Activated naive CD4-positive, alpha-beta T cell treated with anti-CD3 and anti-CD28 coated beads, Interleukin-2, amount 50 U/mL, for 24 hours (primary cell): ENCODE measurements at regions not wholly inside any gene's neighbourhood (a gene's known extent, or its start where the extent isn't known, plus 50 kb on each side); places are given as distances from the start of the nearest gene placed in this dataset.

Experiments used
- H3K27ac Mint-ChIP-seq: one replicate; pipeline ENCODE4 v1.8.0; 2021; ENCODE audit warnings: mild to moderate bottlenecking, mixed read lengths
- H3K27me3 Mint-ChIP-seq: one replicate; pipeline ENCODE4 v1.8.0; 2021; ENCODE audit warnings: mixed read lengths
- H3K36me3 Mint-ChIP-seq: one replicate; pipeline ENCODE4 v1.8.0; 2021; ENCODE audit warnings: mixed read lengths
- H3K4me1 Mint-ChIP-seq: one replicate; pipeline ENCODE4 v1.8.0; 2021; ENCODE audit warnings: mixed read lengths
- H3K4me3 Mint-ChIP-seq: one replicate; pipeline ENCODE4 v1.8.0; 2021; ENCODE audit warnings: mild to moderate bottlenecking, mixed read lengths
- H3K9me3 Mint-ChIP-seq: one replicate; pipeline ENCODE4 v1.8.0; 2021; ENCODE audit warnings: mixed read lengths

DNA sequence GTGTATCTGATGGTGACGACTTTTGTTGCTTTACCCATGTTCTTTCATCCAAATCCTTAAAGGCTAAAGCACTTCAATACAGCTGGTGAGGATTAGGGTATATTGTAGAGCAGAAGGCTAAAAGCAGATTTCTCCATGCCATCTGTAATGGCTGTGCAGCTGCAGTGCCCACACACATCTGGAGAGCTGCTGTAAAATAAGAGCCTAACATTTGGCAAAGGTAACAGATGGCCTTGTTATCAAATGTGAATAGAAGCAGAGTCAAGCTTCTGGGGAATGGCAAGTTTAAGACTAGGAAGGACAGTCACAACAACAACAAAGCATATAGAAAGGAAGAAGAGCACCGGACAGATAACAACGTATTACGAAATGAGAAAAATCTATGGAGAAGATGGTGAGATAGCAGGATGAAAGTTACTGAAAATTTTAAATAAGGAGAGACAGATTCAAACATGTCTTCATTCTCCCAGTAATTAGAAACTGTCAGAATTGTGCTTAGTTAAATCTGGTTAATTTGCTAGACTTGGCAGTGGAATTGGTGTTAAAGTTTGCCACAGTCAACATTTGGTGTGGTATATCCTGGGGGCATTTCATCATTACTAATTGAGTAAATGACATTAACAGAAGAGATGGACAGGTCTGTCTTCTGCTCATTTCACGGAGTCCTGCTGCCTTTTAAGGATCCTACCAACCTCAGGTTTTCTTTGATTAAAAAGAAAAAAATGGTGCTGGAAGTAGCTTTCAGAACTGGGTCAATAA lies 1093.2 kb downstream of the ADGRL2 start:
- H3K4me3 Mint-ChIP-seq: no peak overlapping the region

DNA sequence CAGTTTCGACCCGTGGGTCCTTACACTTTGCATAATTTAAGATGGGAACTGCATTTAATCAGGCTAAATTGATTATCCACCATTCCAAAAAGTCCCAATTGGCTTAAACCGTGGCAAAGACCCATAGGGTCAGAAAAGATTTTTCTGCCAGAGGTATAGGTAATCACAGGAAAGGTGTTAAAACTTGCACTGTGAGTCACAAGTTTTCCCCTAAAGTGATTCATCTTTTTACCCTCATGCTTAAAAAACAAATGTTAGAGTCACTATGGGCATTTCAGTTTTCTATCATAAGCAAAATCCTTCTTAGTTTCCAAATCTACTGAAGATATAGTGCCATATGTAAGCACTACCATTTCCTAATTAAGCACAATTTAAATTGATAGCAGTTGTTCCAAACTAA lies 1079.8 kb downstream of the ADGRL2 start:
- H3K27me3 Mint-ChIP-seq: peaks cover 2% of the 10 kb centered on the region
- no peaks in the 10 kb centered on the region for H3K4me1 Mint-ChIP-seq
- H3K36me3 Mint-ChIP-seq: no peaks in the 10 kb centered on the region
- H3K4me3 Mint-ChIP-seq: no peak overlapping the region
- no peak overlapping the region for H3K27ac Mint-ChIP-seq
- no peaks in the 10 kb centered on the region for H3K9me3 Mint-ChIP-seq

More for the DNA sequence above, 1093.2 kb downstream of the ADGRL2 start:
- Mint-ChIP-seq H3K4me1 (no peaks in the 10 kb centered on the region), H3K27me3 (no peaks in the 10 kb centered on the region), H3K36me3 (no peaks in the 10 kb centered on the region), H3K9me3 (no peaks in the 10 kb centered on the region), H3K27ac (no peak overlapping the region)

DNA sequence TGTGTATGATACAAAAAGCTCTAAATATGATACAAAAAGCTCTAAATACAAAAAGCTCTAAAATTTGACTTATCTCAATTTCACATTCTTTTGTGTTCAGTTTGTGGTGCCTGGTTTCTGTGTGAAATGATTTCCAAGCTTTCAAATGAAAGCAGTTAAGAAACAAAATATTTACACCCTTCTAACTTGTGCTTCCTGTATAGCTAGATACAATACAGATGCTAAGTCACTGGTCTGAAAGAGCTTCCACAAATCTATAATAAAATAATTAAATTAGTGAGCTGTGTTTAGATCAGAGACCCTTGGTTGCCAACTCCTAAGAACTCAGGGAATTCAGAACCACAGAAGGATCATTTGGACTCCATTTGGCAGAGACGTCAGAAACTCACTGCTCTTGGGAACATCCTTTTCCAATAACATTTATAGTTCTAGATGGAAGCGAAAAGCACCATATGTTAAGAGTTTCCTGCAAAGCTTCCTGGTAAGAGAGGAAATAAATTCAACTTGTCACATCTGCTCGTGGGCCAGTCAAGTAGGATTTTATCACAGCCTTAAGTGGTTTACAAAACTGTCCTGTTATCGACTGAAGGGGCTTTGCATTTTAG lies 1079.1 kb downstream of the ADGRL2 start:
- H3K27ac Mint-ChIP-seq: no peak overlapping the region
- no peaks in the 10 kb centered on the region for H3K36me3 Mint-ChIP-seq
- H3K27me3 Mint-ChIP-seq: peaks cover 2% of the 10 kb centered on the region
- no peaks in the 10 kb centered on the region for H3K9me3 Mint-ChIP-seq
- no peak overlapping the region for H3K4me3 Mint-ChIP-seq
- H3K4me1 Mint-ChIP-seq: no peaks in the 10 kb centered on the region

DNA sequence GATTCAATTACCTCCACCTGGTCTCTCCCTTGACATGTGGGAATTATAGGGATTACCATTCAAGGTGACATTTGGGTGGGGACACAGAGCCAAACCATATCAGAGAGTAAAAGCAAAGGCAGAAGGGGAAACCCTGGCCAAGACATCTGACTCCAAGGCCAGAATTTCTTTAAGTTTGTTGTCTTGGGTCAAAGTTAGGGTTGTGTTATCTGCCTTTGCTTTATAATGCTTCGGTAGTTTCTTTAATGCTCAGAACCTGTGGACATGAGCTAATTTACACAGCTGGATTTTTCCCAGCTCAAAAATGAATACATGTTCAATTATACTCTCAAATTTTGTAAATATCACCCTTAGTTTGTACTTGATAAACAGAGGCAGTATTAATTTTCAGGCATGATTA lies 1074.4 kb downstream of the ADGRL2 start:
- Mint-ChIP-seq H3K4me1 (no peaks in the 10 kb centered on the region), H3K4me3 (no peak overlapping the region), H3K36me3 (no peaks in the 10 kb centered on the region), H3K27me3 (peaks cover 4% of the 10 kb centered on the region), H3K27ac (no peak overlapping the region), H3K9me3 (no peaks in the 10 kb centered on the region)

DNA sequence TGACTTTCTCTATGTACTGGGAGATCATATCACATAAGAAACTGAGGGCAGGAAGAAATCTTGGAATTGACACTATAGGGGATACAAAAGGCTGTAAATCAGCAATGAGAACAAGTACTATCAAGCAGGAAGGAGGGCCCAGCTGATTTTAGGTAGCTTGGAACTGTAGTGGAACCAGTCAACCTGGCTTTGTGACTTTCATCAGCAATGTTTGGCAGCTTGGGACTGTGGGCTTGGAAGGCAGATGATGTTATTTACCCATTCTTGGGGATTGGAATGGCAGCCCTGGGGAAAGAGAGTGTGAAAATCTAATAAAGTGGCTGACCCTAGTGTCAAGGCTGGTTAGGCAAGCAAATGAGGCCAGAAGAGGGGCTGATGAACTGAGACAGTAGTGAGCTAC lies 1073.3 kb downstream of the ADGRL2 start:
- no peaks in the 10 kb centered on the region for H3K36me3 Mint-ChIP-seq
- H3K4me3 Mint-ChIP-seq: no peak overlapping the region
- H3K4me1 Mint-ChIP-seq: no peaks in the 10 kb centered on the region
- no peak overlapping the region for H3K27ac Mint-ChIP-seq
- peaks cover 4% of the 10 kb centered on the region for H3K27me3 Mint-ChIP-seq
- no peaks in the 10 kb centered on the region for H3K9me3 Mint-ChIP-seq

DNA sequence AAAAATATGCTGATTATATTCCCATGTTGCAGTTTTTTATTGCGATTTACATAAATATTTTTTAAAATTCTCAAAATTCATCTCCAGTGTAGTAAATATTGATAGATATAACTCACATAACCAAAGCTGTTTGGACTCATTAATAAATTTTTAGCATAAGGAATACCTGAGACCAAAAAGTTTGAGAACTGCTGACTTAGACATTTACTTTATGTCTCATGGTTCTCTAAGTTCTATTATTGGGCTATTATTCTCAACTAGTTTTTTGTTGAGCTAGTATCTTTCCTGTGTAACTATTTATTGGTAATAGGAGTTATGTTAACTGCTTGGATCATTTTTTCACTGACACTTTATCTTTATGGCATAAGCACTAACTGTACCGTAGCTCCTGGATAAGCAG lies 1069.6 kb downstream of the ADGRL2 start:
- H3K4me3 Mint-ChIP-seq: no peak overlapping the region
- H3K27ac Mint-ChIP-seq: no peak overlapping the region
- H3K36me3 Mint-ChIP-seq: no peaks in the 10 kb centered on the region
- H3K27me3 Mint-ChIP-seq: peaks cover 3% of the 10 kb centered on the region
- H3K9me3 Mint-ChIP-seq: no peaks in the 10 kb centered on the region
- no peaks in the 10 kb centered on the region for H3K4me1 Mint-ChIP-seq

DNA sequence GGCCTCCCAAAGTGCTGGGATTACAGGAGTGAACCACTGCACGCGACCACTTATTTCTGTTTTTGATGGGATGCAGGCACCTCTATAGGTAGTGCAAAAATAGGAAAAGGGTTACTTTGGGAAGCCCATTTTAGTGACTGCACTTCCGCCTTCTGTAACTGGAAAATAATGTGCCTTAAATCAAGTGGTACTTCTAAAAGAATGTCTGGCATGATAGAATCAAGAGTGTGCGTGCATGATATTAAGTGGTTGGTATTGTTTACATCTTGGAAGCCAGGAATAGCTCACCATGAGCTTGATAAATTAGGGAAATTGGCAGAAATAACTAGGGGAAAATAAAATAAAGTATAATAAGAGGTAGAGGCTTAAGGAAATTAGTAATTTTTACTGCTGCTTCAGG lies 1067.0 kb downstream of the ADGRL2 start:
- Mint-ChIP-seq H3K27me3 (no peaks in the 10 kb centered on the region), H3K4me3 (no peak overlapping the region), H3K4me1 (no peaks in the 10 kb centered on the region), H3K36me3 (no peaks in the 10 kb centered on the region), H3K27ac (no peak overlapping the region), H3K9me3 (no peaks in the 10 kb centered on the region)

DNA sequence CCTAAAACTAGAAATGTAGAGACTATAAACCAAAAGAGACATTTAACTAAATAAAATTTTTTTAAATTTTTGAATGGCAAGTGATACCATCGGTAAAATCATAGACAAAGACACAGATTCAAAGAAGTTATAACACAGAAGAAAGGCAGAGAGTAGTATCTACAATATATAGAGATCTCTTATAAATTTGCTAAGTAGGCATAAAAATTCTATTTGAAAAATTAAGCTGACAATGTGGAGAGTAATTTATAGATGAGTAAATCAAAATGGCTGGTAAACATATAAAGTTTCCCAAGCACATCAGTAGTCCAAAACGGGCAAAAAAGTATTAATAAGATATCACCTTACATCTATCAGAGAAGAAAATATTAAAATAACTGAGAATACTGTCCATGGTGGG lies 1061.0 kb downstream of the ADGRL2 start:
- Mint-ChIP-seq H3K4me3 (no peak overlapping the region), H3K9me3 (no peaks in the 10 kb centered on the region), H3K4me1 (no peaks in the 10 kb centered on the region), H3K36me3 (no peaks in the 10 kb centered on the region), H3K27ac (no peak overlapping the region), H3K27me3 (no peaks in the 10 kb centered on the region)

DNA sequence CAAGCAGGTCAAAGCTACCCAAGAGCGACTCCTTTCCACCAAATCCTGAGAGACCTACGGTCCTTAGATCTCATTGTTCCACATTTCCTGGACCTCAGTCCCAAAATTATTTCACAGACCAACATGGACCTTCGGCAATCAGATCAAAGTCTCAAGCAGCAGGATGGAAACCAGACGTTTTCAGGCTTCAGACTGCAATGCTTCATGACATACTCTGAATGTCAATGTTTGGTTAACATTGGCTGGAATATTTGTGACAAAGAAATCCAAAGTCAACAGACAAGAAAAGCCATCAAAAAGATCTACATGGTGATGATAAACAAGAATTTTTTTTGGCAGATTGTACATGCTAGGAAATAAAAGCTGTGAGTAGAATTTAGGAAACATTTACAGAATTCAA lies 1057.3 kb downstream of the ADGRL2 start:
- Mint-ChIP-seq H3K4me3 (no peak overlapping the region), H3K36me3 (no peaks in the 10 kb centered on the region), H3K4me1 (no peaks in the 10 kb centered on the region), H3K27ac (no peak overlapping the region), H3K27me3 (no peaks in the 10 kb centered on the region), H3K9me3 (no peaks in the 10 kb centered on the region)

DNA sequence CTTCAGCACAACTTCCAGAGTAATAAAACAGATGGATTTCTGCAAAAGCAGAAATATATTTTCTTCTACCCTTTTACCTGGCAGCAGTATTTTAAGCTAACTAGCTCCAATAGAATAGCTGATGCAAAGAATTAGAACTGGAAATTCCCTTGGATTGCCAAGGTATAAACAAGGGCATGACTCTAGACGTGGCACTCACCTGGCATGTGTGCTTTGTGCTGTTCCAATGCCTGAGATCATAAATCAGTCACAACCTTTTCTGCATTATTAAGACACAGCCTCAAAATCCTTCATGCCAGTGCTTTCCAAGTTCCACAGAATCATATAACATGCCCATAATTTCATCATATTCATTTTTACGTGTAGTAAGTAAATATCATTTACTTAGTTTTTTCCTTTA lies 1048.7 kb downstream of the ADGRL2 start:
- peaks cover 5% of the 10 kb centered on the region for H3K9me3 Mint-ChIP-seq
- H3K4me3 Mint-ChIP-seq: no peak overlapping the region
- no peak overlapping the region for H3K27ac Mint-ChIP-seq
- no peaks in the 10 kb centered on the region for H3K27me3 Mint-ChIP-seq
- no peaks in the 10 kb centered on the region for H3K4me1 Mint-ChIP-seq
- no peaks in the 10 kb centered on the region for H3K36me3 Mint-ChIP-seq

DNA sequence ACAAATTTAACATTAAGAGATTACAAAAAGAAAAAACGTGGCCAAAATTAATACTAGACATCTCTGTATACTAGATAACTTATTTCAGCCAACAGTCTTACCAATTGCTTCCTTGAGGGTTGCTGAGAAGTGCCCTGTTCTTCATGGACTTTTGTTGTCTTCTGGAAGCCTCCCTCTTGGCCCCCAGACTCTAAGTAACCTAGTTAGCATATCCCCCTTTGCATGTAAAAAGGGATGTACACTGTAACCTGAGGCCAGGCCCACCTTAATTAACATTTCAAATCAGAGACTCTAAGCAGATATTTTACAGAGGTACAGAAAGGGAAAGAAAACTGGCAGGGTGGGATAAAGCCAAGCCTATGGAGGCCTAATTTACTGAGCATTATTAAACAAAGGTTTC lies 1047.3 kb downstream of the ADGRL2 start:
- Mint-ChIP-seq H3K9me3 (peaks cover 5% of the 10 kb centered on the region), H3K27ac (no peak overlapping the region), H3K4me1 (no peaks in the 10 kb centered on the region), H3K27me3 (no peaks in the 10 kb centered on the region), H3K4me3 (no peak overlapping the region), H3K36me3 (no peaks in the 10 kb centered on the region)

DNA sequence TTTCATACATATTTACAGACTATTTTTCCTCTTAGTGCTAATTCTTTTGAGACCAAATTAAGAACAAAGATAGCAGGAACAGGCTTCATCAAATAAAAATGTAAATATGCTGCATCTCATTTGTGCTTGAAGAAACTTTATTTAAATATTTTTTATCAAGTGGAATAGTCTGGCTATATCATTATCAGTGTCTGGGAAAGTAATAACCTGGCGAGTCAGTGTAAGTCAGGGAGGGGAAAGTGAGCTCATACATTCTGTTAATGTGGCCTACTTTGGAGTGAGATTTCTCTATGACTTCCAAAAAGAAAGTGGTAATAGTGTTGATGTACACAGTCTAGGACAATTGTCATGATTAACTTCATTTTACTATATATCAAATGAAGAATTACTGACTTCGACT lies 1045.1 kb downstream of the ADGRL2 start:
- Mint-ChIP-seq H3K4me3 (no peak overlapping the region), H3K27me3 (no peaks in the 10 kb centered on the region), H3K36me3 (no peaks in the 10 kb centered on the region), H3K27ac (no peak overlapping the region), H3K4me1 (no peaks in the 10 kb centered on the region), H3K9me3 (no peaks in the 10 kb centered on the region)

DNA sequence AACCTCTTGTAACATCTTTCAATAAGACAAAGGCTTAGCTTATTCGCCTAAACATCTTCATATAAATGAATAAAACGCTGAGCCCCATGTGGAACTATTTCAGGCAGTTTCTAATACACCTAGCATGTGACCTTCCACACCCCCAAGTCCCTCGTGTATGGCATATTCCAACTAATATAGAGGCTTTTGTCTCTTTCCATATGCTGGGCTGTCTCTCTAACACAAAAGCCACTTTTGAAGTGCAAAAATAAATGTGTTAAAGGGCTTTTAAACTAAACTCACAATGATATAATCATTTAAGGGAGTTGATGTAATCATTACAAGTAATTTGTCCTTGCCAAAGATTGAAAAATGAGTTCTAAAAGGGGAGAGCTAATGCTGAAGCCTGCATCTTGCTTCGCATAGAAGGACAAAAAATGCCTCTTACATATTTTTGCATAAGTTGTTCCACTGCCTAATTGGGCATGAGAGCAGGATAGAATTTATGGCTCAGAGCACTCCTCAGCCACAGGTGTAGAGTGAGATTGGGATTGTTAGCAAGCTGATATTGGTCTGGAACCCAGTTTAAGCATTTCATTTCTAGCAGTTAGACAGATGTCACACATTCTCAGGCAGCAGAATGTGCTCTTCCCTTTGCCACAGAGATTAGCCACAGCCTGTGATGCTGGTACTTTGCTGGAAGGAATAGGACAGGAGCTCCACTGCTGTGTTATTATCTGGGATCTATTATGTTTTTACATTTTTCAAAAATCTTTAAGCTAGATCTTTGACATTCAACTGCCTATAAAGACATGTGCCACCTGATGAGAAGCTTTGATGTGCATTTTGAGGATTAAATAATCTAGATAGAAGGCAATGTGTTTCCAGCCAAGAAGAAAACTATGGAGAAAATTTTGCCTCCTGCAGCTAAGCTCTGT lies 1044.4 kb downstream of the ADGRL2 start:
- Mint-ChIP-seq H3K36me3 (no peaks in the 10 kb centered on the region), H3K4me3 (no peak overlapping the region), H3K27me3 (peaks cover under 1% of the 10 kb centered on the region), H3K4me1 (no peaks in the 10 kb centered on the region), H3K9me3 (no peaks in the 10 kb centered on the region), H3K27ac (no peak overlapping the region)

DNA sequence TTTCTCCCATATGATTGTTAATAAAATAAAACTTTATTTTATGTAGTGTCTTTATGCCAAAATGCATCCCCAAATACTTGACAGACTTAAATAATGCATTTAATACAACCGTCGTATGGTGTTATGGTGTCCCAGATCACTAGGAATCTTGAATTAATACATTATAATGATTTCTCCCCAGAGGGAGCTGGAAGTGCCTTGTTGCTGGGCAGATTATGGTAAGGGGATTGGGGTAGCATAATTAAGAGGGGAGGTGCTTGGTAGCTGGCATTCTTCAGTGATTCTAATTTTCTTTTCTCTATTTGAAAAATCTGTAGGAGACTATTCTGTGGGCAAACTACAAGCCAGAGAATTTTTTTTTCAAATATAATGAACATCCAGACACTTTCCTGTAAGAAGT lies 1043.7 kb downstream of the ADGRL2 start:
- Mint-ChIP-seq H3K4me3 (no peak overlapping the region), H3K27ac (no peak overlapping the region), H3K9me3 (no peaks in the 10 kb centered on the region), H3K27me3 (peaks cover 1% of the 10 kb centered on the region), H3K4me1 (no peaks in the 10 kb centered on the region), H3K36me3 (no peaks in the 10 kb centered on the region)

DNA sequence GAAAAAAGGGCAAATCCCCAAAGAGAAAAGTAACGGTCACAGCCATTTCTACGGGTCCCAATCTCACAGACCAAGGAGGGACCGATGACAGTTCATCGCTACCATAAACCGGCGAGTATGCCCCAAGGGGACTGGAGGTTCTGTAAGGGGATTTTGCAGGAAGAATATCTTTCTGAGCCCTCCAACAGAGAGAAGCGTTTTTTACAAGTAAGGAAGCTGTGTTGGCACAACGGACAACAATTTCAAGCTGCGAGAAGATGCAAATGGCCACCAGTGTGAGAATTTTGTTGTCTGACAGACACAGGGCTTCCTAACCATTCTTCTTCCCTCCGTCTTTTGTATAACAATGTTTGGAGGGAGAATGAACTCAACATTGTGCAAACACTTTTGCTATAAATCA lies 1043.1 kb downstream of the ADGRL2 start:
- no peak overlapping the region for H3K4me3 Mint-ChIP-seq
- H3K36me3 Mint-ChIP-seq: no peaks in the 10 kb centered on the region
- no peaks in the 10 kb centered on the region for H3K9me3 Mint-ChIP-seq
- no peak overlapping the region for H3K27ac Mint-ChIP-seq
- H3K27me3 Mint-ChIP-seq: peaks cover 1% of the 10 kb centered on the region
- no peaks in the 10 kb centered on the region for H3K4me1 Mint-ChIP-seq

DNA sequence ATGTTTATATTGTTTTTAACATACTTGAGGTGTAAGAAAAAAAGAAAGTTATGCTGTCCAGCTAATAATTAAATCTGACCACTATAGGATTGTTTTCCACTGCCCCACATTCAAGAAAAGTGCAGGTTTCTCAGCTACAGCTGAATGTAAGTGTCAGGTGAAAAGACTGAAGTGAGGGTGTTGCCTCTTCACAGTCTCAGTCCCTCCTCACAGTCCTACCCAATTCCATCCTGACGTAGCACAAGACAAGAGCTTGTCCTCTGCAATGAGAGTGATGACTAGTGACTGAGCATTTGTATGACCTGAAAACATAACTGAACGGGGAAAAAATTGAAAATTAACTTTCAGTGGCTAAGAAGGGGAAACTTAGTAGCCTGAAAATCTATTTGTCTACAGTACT lies 1039.5 kb downstream of the ADGRL2 start:
- Mint-ChIP-seq H3K27ac (no peak overlapping the region), H3K27me3 (peaks cover 2% of the 10 kb centered on the region), H3K36me3 (no peaks in the 10 kb centered on the region), H3K4me1 (no peaks in the 10 kb centered on the region), H3K4me3 (no peak overlapping the region), H3K9me3 (no peaks in the 10 kb centered on the region)
